ENCODE measurements at regions not wholly inside any gene's neighbourhood (a gene's known extent, or its start where the extent isn't known, plus 50 kb on each side); places are given as distances from the start of the nearest gene placed in this dataset.

GRCh38 chr3:177330779-177331178 is 133.5 kb upstream of the TBL1XR1 start:
- H3K27me3 ChIP-seq (ENCODE audit: insufficient read depth, low read length, poor library complexity), result no peaks in the 10 kb centered on the region
- no peaks in the 10 kb centered on the region for H3K79me2 ChIP-seq (ENCODE audit: control insufficient read depth, insufficient read depth, low read length)
- no peak overlapping the region for H4K8ac ChIP-seq (ENCODE audit: low read depth, low read length)
- H3K4me1 ChIP-seq (ENCODE audit: control insufficient read depth, low read depth, low read length), result no peaks in the 10 kb centered on the region
- no peak overlapping the region for H3K9ac ChIP-seq (ENCODE audit: low read length)
- no peak overlapping the region for H2BK120ac ChIP-seq (ENCODE audit: low read depth, low read length)
- no CpG with 5 or more reads among the region's 6 CpGs for WGBS (ENCODE audit: extremely low coverage, insufficient coverage, low lambda C conversion rate)
- no peak overlapping the region for H3K4ac ChIP-seq (ENCODE audit: low read depth, low read length)
- no peak overlapping the region for H3K27ac ChIP-seq (ENCODE audit: low read depth, low read length)
- H4K5ac ChIP-seq (ENCODE audit: low read length), result no peak overlapping the region
- peak; percentile 67 for DNase-seq
- no peak overlapping the region for H3K56ac ChIP-seq (ENCODE audit: low read length)
- H2BK5ac ChIP-seq (ENCODE audit: low read length), result no peak overlapping the region
- H2AK5ac ChIP-seq (ENCODE audit: low read length), result no peak overlapping the region
- no peaks in the 10 kb centered on the region for H3K79me1 ChIP-seq (ENCODE audit: low read length)
- H3K4me3 ChIP-seq (ENCODE audit: low read length), result no peak overlapping the region
- no peak overlapping the region for H3K4me2 ChIP-seq (ENCODE audit: low read length)
- H3K18ac ChIP-seq (ENCODE audit: low read length), result no peak overlapping the region
- H3K23ac ChIP-seq (ENCODE audit: low read length), result no peak overlapping the region
- no peak overlapping the region for H2BK15ac ChIP-seq (replicated peaks; ENCODE audit: low read depth)
- H3K36me3 ChIP-seq (ENCODE audit: control insufficient read depth, insufficient read depth, low read length), result no peaks in the 10 kb centered on the region

GRCh38 chr3:177331203-177331835 is 134.0 kb upstream of the TBL1XR1 start:
- H2BK120ac ChIP-seq (ENCODE audit: low read depth, low read length), result no peak overlapping the region
- no peak overlapping the region for H2AK5ac ChIP-seq (ENCODE audit: low read length)
- no peaks in the 10 kb centered on the region for H3K4me1 ChIP-seq (ENCODE audit: control insufficient read depth, low read depth, low read length)
- no peak overlapping the region for H3K56ac ChIP-seq (ENCODE audit: low read length)
- H2BK5ac ChIP-seq (ENCODE audit: low read length), result no peak overlapping the region
- H3K9ac ChIP-seq (ENCODE audit: low read length), result no peak overlapping the region
- H3K4me3 ChIP-seq (ENCODE audit: low read length), result no peak overlapping the region
- H3K79me2 ChIP-seq (ENCODE audit: control insufficient read depth, insufficient read depth, low read length), result no peaks in the 10 kb centered on the region
- H3K79me1 ChIP-seq (ENCODE audit: low read length), result no peaks in the 10 kb centered on the region
- no peak for DNase-seq
- WGBS (ENCODE audit: extremely low coverage, insufficient coverage, low lambda C conversion rate), result no CpG with 5 or more reads among the region's 3 CpGs
- no peak overlapping the region for H3K4ac ChIP-seq (ENCODE audit: low read depth, low read length)
- no peak overlapping the region for H3K4me2 ChIP-seq (ENCODE audit: low read length)
- no peak overlapping the region for H4K5ac ChIP-seq (ENCODE audit: low read length)
- H3K27me3 ChIP-seq (ENCODE audit: insufficient read depth, low read length, poor library complexity), result no peaks in the 10 kb centered on the region
- no peak overlapping the region for H3K23ac ChIP-seq (ENCODE audit: low read length)
- H3K36me3 ChIP-seq (ENCODE audit: control insufficient read depth, insufficient read depth, low read length), result no peaks in the 10 kb centered on the region
- H2BK15ac ChIP-seq (replicated peaks; ENCODE audit: low read depth), result no peak overlapping the region
- H4K8ac ChIP-seq (ENCODE audit: low read depth, low read length), result no peak overlapping the region
- no peak overlapping the region for H3K27ac ChIP-seq (ENCODE audit: low read depth, low read length)
- no peak overlapping the region for H3K18ac ChIP-seq (ENCODE audit: low read length)

- no peak overlapping the region for H2BK5ac ChIP-seq (ENCODE audit: low read length)
- no peak overlapping the region for H3K4me3 ChIP-seq (ENCODE audit: low read length)
- no peaks in the 10 kb centered on the region for H3K79me1 ChIP-seq (ENCODE audit: low read length)
- H3K4me1 ChIP-seq (ENCODE audit: control insufficient read depth, low read depth, low read length), result no peaks in the 10 kb centered on the region
- no peak for DNase-seq
- no peak overlapping the region for H3K27ac ChIP-seq (ENCODE audit: low read depth, low read length)
- H3K4me2 ChIP-seq (ENCODE audit: low read length), result no peak overlapping the region
- no peak overlapping the region for H4K5ac ChIP-seq (ENCODE audit: low read length)
- H3K27me3 ChIP-seq (ENCODE audit: insufficient read depth, low read length, poor library complexity), result no peaks in the 10 kb centered on the region
- H2AK5ac ChIP-seq (ENCODE audit: low read length), result no peak overlapping the region
- no peak overlapping the region for H2BK15ac ChIP-seq (replicated peaks; ENCODE audit: low read depth)
- no peak overlapping the region for H2BK120ac ChIP-seq (ENCODE audit: low read depth, low read length)
- no peak overlapping the region for H4K8ac ChIP-seq (ENCODE audit: low read depth, low read length)
- no peak overlapping the region for H3K23ac ChIP-seq (ENCODE audit: low read length)
- H3K9ac ChIP-seq (ENCODE audit: low read length), result no peak overlapping the region
- no peak overlapping the region for H3K18ac ChIP-seq (ENCODE audit: low read length)
- H3K36me3 ChIP-seq (ENCODE audit: control insufficient read depth, insufficient read depth, low read length), result no peaks in the 10 kb centered on the region
- no peak overlapping the region for H3K56ac ChIP-seq (ENCODE audit: low read length)
- H3K79me2 ChIP-seq (ENCODE audit: control insufficient read depth, insufficient read depth, low read length), result no peaks in the 10 kb centered on the region
- no CpG with 5 or more reads among the region's 2 CpGs for WGBS (ENCODE audit: extremely low coverage, insufficient coverage, low lambda C conversion rate)
- no peak overlapping the region for H3K4ac ChIP-seq (ENCODE audit: low read depth, low read length)
Observed at GRCh38 chr3:177332955-177333354, 135.7 kb upstream of the TBL1XR1 start.

- no peak overlapping the region for H3K4me3 ChIP-seq (ENCODE audit: low read length)
- no peaks in the 10 kb centered on the region for H3K36me3 ChIP-seq (ENCODE audit: control insufficient read depth, insufficient read depth, low read length)
- no peak overlapping the region for H3K9ac ChIP-seq (ENCODE audit: low read length)
- no peaks in the 10 kb centered on the region for H3K79me2 ChIP-seq (ENCODE audit: control insufficient read depth, insufficient read depth, low read length)
- no peak overlapping the region for H2BK15ac ChIP-seq (replicated peaks; ENCODE audit: low read depth)
- no peaks in the 10 kb centered on the region for H3K79me1 ChIP-seq (ENCODE audit: low read length)
- H2BK120ac ChIP-seq (ENCODE audit: low read depth, low read length), result no peak overlapping the region
- no peaks in the 10 kb centered on the region for H3K27me3 ChIP-seq (ENCODE audit: insufficient read depth, low read length, poor library complexity)
- H3K23ac ChIP-seq (ENCODE audit: low read length), result no peak overlapping the region
- no peak overlapping the region for H2AK5ac ChIP-seq (ENCODE audit: low read length)
- no peak overlapping the region for H4K5ac ChIP-seq (ENCODE audit: low read length)
- no peak overlapping the region for H4K8ac ChIP-seq (ENCODE audit: low read depth, low read length)
- DNase-seq, result no peak
- no peak overlapping the region for H3K4me2 ChIP-seq (ENCODE audit: low read length)
- H3K18ac ChIP-seq (ENCODE audit: low read length), result no peak overlapping the region
- H3K27ac ChIP-seq (ENCODE audit: low read depth, low read length), result no peak overlapping the region
- H3K4me1 ChIP-seq (ENCODE audit: control insufficient read depth, low read depth, low read length), result peaks cover 1% of the 10 kb centered on the region
- H3K4ac ChIP-seq (ENCODE audit: low read depth, low read length), result no peak overlapping the region
- no peak overlapping the region for H3K56ac ChIP-seq (ENCODE audit: low read length)
- WGBS (ENCODE audit: extremely low coverage, insufficient coverage, low lambda C conversion rate), result no CpG with 5 or more reads among the region's 7 CpGs
- no peak overlapping the region for H2BK5ac ChIP-seq (ENCODE audit: low read length)
Observed at GRCh38 chr3:177333533-177334520, 136.5 kb upstream of the TBL1XR1 start.

GRCh38 chr3:177334803-177335202 is 137.5 kb upstream of the TBL1XR1 start:
- Histone ChIP-seq H2BK120ac (ENCODE audit: low read depth, low read length) (no peak overlapping the region), H2BK15ac (replicated peaks; ENCODE audit: low read depth) (no peak overlapping the region), H3K27me3 (ENCODE audit: insufficient read depth, low read length, poor library complexity) (no peaks in the 10 kb centered on the region), H3K4ac (ENCODE audit: low read depth, low read length) (no peak overlapping the region), H3K56ac (ENCODE audit: low read length) (no peak overlapping the region), H3K79me1 (ENCODE audit: low read length) (no peaks in the 10 kb centered on the region), H2BK5ac (ENCODE audit: low read length) (no peak overlapping the region), H4K5ac (ENCODE audit: low read length) (no peak overlapping the region), H3K36me3 (ENCODE audit: control insufficient read depth, insufficient read depth, low read length) (no peaks in the 10 kb centered on the region), H3K18ac (ENCODE audit: low read length) (no peak overlapping the region), H3K23ac (ENCODE audit: low read length) (no peak overlapping the region), H2AK5ac (ENCODE audit: low read length) (no peak overlapping the region), H3K4me2 (ENCODE audit: low read length) (no peak overlapping the region), H3K4me3 (ENCODE audit: low read length) (no peak overlapping the region), H3K27ac (ENCODE audit: low read depth, low read length) (no peak overlapping the region), H3K79me2 (ENCODE audit: control insufficient read depth, insufficient read depth, low read length) (no peaks in the 10 kb centered on the region), H3K9ac (ENCODE audit: low read length) (no peak overlapping the region), H3K4me1 (ENCODE audit: control insufficient read depth, low read depth, low read length) (peaks cover 4% of the 10 kb centered on the region), H4K8ac (ENCODE audit: low read depth, low read length) (no peak overlapping the region)
- DNase-seq, result no peak
- WGBS (ENCODE audit: extremely low coverage, insufficient coverage, low lambda C conversion rate), result no CpG with 5 or more reads among the region's 5 CpGs

All from mesendoderm (in vitro differentiated cells).